Activated CD4-positive, alpha-beta T cell treated with anti-CD3 and anti-CD28 coated beads, Interleukin-2, amount 50 U/mL, for 4 hours (primary cell): ENCODE measurements at regions not wholly inside any gene's neighbourhood (a gene's known extent, or its start where the extent isn't known, plus 50 kb on each side); places are given as distances from the start of the nearest gene placed in this dataset.
"Not testable (repeated sequence)": the region's sequence is repeated elsewhere in the genome, so short reads cannot be mapped to it uniquely, and the experiment has no call there.

Source experiments
- DNase-seq, 2 experiments: peaks; one replicate each; pipeline ENCODE4 v3.0.0-alpha.2; 2020

GRCh38 chr6:112591329-112591728, 244.2 kb downstream of the RFPL4B start:
- no peak for DNase-seq

DNA sequence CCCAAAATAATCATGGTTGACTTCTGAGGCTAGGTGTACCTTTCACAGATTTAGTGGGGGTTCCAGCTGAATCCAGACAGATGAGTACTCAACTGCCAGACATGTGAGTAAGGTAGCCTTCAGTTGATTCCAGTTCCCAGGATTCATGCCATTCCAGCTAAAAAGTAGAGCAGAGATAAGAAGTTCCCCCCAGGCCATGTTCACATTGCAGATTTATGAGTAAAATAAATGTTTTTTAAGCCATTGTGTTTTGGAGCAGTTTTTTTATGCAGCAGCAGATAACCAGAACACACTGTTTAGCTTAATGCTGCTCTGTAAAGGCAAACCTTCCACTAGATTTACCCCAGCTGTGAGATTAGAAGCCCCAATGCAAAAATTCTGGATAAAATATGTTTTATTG, 245.0 kb downstream of the RFPL4B start:
- DNase-seq = no peak

DNA sequence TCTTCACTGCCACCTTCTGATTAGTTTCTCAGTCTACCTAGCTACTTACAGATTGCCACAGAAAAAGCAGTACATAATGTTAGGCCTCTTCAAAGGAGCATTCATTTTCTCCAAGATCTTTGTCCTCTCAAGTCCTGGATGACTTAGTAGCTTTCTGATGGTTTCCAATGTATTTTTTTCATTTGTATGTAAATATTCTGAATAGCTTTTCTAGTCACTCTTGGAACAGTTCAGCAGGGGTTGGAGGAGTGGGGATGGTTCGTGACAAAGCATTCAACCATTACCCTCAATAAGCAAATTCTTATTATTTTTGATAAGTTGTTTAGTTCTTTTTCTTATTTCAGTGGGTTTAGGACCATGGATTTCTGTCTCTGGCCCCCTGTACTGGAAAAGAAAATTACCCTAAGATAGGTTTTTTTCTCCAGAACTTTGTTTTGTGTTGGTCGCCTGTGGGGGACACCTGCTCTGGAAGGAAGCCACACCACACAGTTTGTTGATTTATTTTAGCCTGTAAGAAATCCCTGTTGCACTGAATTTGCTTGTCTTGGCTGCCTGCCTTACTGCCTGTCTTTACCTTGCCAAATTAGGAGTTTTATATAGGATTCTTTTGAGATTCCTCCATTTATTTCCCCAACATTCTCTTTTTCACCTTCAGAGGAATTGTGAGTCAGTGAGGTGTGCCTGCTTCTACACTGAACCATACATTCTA, 247.9 kb downstream of the RFPL4B start:
- no peak for DNase-seq

DNA sequence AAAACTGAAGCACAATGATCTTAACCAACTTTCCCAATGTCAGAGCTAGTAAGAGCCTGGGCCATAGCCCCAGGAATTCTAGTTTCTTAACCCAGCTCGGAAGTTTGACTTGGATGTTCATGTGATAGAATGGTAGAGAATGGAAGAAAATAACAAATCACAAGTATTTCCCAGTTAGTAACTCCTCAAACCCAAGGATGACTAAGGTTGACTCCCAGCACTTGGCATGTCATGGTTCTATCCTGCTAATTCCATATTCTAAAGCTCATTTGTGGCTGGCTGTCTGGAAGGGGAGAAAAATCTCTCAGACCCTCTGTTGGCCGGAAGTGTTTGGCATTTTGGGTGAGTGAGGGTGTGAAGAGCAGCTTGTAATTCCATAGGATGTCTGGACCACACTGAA, 248.7 kb downstream of the RFPL4B start:
- DNase-seq = no peak

DNA sequence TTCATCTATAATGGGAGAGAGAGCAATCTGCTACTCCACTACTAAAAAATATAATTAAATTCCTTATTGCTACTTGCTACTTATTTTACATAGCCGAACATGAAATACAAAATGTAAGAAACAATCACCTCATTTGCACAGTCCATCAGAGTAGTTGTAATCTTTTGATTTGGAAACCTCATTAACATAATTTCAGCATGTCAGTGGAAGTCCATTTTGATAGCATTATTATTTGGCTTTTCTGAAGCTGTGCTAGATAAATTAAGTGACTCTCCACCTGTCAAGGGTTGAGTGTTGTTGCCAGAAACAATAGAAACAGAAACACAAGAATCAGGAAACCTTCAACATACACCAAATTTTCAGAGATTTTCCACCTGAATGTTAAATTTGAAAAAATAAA, 250.0 kb downstream of the RFPL4B start:
- DNase-seq = no peak

GRCh38 chr6:112600168-112600567, 253.0 kb downstream of the RFPL4B start:
- no peak for DNase-seq

DNA sequence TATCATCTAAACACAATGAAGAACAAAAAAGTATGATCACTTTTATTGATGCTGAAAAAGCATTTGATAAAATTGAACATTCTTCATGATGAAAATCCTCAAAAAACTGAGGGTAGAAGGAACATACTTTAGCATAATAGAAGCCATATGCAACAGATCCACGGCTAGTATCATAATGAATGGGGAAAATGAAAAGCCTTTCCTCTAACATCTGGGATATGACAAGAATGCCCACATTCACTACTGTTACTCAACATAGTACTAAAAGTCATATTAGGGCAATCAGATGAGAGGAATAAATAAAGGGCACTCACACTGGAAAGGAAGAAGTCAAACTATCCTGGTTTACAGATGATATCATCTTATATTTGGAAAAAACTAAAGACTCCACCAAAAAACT, 256.6 kb downstream of the RFPL4B start:
- no peak for DNase-seq

GRCh38 chr6:112606656-112607435, 259.7 kb downstream of the RFPL4B start:
- no peak for DNase-seq

GRCh38 chr6:112608925-112609324, 261.8 kb downstream of the RFPL4B start:
- DNase-seq = not testable (repeated sequence)

DNA sequence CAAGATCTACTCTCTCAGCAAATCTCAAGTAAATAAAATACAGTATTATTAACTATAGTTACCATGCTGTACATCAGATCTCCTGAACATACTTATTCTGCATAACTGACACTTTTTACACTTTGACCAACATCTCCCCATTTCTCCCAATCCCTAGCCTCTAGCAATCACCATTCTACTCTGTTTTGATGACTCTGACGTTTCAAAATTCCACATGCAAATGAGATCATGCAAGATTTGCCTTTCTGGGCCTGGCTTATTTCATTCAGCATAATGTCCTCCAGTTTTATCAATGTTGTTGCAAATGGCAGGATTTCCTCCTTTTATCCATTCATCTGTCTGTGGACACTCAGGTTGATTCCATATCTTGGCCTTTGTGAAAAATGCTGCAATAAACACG, 266.3 kb downstream of the RFPL4B start:
- DNase-seq = no peak

DNA sequence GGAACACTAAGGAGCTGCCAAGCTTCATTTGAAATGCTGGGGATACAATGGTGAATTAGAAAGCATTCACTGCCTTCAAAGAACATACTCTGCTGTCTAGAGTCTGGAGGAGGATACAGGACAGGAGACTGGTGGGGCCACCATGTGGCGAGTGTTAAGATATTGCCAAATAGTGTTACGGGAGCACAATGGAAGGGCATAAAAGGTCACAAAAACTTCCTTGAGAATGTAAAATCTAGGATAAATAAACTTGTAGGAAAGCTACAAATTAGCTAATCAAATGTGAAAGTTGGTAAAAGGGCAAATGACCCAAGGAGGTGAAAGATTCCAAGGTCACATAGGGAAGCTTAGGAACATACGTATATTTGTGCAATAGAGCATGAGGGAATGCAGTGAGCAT, 271.7 kb downstream of the RFPL4B start:
- DNase-seq = no peak

GRCh38 chr6:112620812-112621569, 273.9 kb downstream of the RFPL4B start:
- no peak for DNase-seq

DNA sequence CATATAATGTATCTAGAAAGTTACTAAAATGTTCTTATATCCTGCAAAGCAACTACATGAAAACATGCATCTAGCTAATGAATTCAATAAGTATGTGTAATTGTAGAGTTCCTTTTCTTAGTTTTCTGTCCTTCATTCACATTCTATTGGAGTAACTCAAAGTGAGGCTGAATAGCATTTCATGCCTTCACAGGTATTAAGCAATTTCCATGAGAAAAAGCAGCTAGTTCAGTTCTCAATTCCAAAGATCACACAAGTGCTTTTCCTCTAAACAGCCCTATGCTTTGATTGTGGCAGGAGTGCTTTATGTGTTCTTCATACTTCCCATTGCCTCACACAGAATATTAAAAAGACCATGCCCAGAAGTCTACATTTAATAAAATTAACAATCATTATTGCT, 274.9 kb downstream of the RFPL4B start:
- DNase-seq = no peak

DNA sequence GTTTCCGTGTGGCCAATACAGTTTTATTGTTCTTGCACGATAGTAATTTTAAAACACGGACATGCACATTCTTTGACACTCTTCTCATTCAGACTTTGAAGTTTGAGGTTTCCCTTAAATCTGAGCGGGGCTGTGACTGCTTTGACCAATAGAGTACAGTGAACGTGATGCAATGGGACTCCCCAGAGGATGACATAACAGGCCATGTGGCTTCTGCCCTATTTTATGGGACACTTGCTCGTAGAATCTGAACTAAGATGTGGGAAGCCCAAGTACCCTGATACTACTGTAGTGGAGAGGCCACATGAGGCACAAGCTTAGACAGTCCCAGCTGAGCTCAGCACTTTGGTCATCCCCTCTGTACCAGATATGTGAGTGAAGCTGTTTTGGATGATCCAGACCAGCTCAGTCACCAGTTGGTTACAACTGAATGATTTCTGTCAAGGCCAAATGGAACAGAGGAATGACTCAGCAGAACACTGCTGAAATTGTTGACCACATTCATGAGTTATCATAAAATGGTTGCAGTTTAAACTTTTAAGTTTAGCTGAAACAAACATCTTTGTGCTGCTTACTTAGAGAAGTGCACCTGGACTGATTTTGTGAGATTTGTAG, 279.4 kb downstream of the RFPL4B start:
- DNase-seq = no peak

- no peak for DNase-seq
These were observed 287.2 kb downstream of the RFPL4B start for GRCh38 chr6:112634376-112634775.

DNA sequence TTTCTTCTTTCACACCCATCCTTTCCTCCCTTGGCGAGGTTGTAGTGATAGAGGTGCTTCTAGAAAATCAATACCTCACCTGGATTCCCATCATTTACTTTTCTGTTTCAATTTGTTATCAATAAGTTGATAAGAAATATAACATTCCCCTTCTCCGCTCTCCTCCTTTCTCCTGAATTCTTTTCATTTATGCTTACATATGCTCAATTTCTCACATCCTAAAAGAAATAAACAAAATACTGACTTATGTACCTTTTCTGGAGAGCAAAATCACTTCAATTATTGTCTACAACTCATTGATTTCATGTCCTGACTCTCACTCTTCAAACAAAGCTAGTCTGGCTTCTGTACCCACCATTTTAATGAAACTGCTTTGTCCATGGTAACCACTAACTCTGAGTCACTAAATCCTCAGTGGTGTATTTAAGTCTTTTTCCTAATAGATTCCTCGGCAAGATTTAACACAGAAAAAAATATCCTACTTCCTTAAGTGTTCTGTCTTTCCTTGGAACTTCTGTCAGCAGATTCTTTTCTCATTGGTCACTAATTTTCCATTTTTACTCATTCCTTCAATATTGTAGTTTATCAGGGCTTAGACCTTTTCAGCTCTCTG, 289.6 kb downstream of the RFPL4B start:
- DNase-seq = no peak

DNA sequence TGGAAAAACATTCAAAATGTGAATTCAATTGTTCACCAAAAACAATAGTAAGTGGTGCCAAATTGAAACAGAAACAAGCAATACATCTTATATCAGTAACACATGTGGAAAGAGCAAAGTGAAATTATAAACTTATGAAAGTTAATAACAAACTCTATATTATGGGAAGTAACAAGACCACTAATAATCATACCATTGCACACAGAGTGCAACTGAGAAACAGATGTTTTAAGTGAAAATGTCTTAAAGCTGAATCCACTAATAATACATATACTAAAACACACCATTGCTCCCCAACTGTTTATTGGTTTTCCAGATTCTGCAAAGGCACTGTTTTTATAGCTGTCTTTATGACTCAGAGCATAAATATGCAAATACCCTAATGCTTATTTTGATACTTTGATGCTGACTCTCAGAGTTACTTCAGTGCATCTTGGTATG, 292.3 kb downstream of the RFPL4B start:
- DNase-seq = no peak

- no peak for DNase-seq
These were observed 293.8 kb downstream of the RFPL4B start for GRCh38 chr6:112640891-112641290.

DNA sequence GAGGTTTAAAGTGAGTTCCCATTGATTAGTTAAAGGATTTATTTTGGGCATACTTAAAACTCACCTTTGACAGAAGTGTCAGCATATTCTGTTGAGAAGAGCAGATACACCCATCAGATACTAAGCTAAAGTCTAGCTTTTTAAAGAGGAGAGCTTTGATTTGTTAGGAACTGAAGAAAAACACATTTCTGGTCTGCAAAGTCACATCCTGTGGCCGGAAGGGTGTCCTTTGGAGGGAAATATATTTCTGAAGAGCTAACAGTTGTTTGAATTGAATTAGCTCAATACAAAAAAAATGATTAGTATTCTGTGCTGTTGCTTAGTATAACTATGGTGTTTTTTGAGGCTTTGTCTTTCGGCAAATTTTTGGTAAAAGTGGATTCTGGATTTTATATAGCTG, 302.7 kb downstream of the RFPL4B start:
- no peak for DNase-seq

DNA sequence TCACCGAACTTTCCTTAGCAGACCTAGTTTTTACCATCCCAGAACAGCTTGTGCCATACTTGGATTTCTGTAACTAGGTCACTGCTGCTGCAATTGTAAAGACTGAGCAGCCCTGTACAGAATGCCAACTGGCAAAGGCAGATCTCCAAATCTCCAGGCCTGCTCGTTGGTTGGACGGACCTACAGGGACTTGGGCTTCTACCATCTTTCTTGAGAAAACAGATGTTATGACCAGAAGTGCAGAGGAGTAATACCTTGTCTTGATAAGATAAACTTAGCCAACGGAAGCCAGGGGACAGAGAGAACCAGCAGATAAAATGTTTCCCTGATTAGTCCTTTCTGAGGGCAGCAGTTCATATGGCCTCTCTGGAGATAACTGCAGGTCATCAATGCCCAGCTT, 304.1 kb downstream of the RFPL4B start:
- no peak for DNase-seq

- DNase-seq = no peak
These were observed 312.8 kb downstream of the RFPL4B start for GRCh38 chr6:112659912-112660311.

- DNase-seq = no peak
These were observed 313.5 kb downstream of the RFPL4B start for GRCh38 chr6:112660626-112661025.

- DNase-seq = no peak
These were observed 316.6 kb downstream of the RFPL4B start for GRCh38 chr6:112663698-112664097.
